Fibroblast of lung (primary cell): ENCODE measurements at regions not wholly inside any gene's neighbourhood (a gene's known extent, or its start where the extent isn't known, plus 50 kb on each side); places are given as distances from the start of the nearest gene placed in this dataset.

Source experiments
- DNase-seq, 2 donors: peaks; one replicate each; pipeline versions ENCODE4 v3.0.0 to v3.0.0-alpha.2; 2010; ENCODE audit warnings: low read depth in 2 of 2
- H2AFZ ChIP-seq: 2 replicates; pipeline ENCODE4 v1.5.1; 2012; ENCODE audit warnings: low read length, control low read depth, inconsistent platforms
- H3K27ac ChIP-seq: 2 replicates; pipeline ENCODE4 v1.5.1; 2011; ENCODE audit warnings: low read length, control low read depth; ENCODE audit not compliant: insufficient read depth
- H3K27me3 ChIP-seq: 2 replicates; pipeline ENCODE4 v1.5.1; 2011; ENCODE audit warnings: mild to moderate bottlenecking, low read length; ENCODE audit not compliant: control insufficient read depth, insufficient read depth
- H3K36me3 ChIP-seq: 2 replicates; pipeline ENCODE4 v1.5.1; 2011; ENCODE audit warnings: low read length; ENCODE audit not compliant: control insufficient read depth, insufficient read depth
- H3K4me1 ChIP-seq: 2 replicates; pipeline ENCODE4 v1.5.1; 2011; ENCODE audit warnings: low read length; ENCODE audit not compliant: control insufficient read depth, insufficient read depth; ENCODE audit errors: extremely low read depth
- H3K4me2 ChIP-seq: 2 replicates; pipeline ENCODE4 v1.5.1; 2011; ENCODE audit warnings: low read length, control low read depth; ENCODE audit not compliant: insufficient read depth; ENCODE audit errors: extremely low read depth
- H3K4me3 ChIP-seq, 4 experiments: fragments of 200-600 bp in 1 of 4; sonication (generic) in 1 of 4; replicated peaks in 1 of 4; 2 replicates each; pipeline ENCODE4 v1.5.1; 2011 to 2016; ENCODE audit warnings: low read length in 4 of 4, low read depth in 3 of 4, mild to moderate bottlenecking in 3 of 4, control low read depth in 2 of 4, inconsistent platforms in 1 of 4, mixed read lengths in 1 of 4; ENCODE audit not compliant: insufficient read depth in 1 of 4; ENCODE audit errors: control extremely low read depth in 1 of 4
- H3K79me2 ChIP-seq: 2 replicates; pipeline ENCODE4 v1.5.1; 2012; ENCODE audit warnings: mild to moderate bottlenecking, low read length, inconsistent platforms; ENCODE audit not compliant: control insufficient read depth, insufficient read depth
- H3K9ac ChIP-seq: 2 replicates; pipeline ENCODE4 v1.5.1; 2011; ENCODE audit warnings: mild to moderate bottlenecking, low read length, control low read depth; ENCODE audit not compliant: insufficient read depth
- H3K9me3 ChIP-seq: 2 replicates; pipeline ENCODE4 v1.5.1; 2012; ENCODE audit warnings: low read depth, low read length; ENCODE audit not compliant: control insufficient read depth, insufficient read depth
- H4K20me1 ChIP-seq: 2 replicates; pipeline ENCODE4 v1.5.1; 2011; ENCODE audit warnings: low read length; ENCODE audit not compliant: control insufficient read depth, insufficient read depth; ENCODE audit errors: extremely low read depth
- EZH2 ChIP-seq: IDR thresholded peaks from 2 replicates; pipeline ENCODE4 v1.5.1; 2012; ENCODE audit warnings: low read length, control low read depth, mild to moderate bottlenecking; ENCODE audit errors: missing control alignments
- TF ChIP-seq, protein P1 (sequence below), 2 donors: IDR thresholded peaks in 1 of 2; conservative IDR thresholded peaks in 1 of 2; 1 replicate in 1 of 2; 2 replicates in 1 of 2; pipeline ENCODE4 v1.5.1; 2011 to 2012; ENCODE audit warnings: low read length in 2 of 2, control low read depth in 1 of 2, inconsistent platforms in 1 of 2, low read depth in 1 of 2, mild to moderate bottlenecking in 1 of 2

DNA sequence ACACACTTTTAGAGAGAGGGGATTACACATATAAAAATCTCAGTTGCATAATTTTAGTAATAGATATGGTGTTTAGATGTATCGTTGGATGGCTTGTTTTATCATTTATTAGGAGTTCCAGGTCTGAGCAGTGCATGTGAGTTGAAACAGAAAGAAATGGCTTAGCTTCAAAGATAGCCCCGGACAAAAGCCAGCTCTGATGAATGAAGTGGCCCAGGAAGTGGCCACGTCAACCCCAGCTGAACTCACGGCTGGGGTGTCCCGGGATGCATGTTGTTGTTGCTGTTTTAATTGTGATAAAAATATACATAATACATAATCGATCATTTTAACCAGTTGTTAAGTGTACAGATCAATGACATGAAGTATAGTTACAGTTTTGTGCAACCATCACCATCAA, 1513.6 kb downstream of the BRD1 start:
- no peak overlapping the region for H3K4me2 ChIP-seq
- H2AFZ ChIP-seq: no peak overlapping the region
- H3K79me2 ChIP-seq: no peaks in the 10 kb centered on the region
- H3K9me3 ChIP-seq: no peaks in the 10 kb centered on the region
- H3K4me1 ChIP-seq: no peaks in the 10 kb centered on the region
- no peaks in the 10 kb centered on the region for H3K27me3 ChIP-seq
- H3K27ac ChIP-seq: no peak overlapping the region
- no peak for DNase-seq
- H3K4me3 ChIP-seq: no peak overlapping the region
- TF ChIP-seq, protein P1, sequence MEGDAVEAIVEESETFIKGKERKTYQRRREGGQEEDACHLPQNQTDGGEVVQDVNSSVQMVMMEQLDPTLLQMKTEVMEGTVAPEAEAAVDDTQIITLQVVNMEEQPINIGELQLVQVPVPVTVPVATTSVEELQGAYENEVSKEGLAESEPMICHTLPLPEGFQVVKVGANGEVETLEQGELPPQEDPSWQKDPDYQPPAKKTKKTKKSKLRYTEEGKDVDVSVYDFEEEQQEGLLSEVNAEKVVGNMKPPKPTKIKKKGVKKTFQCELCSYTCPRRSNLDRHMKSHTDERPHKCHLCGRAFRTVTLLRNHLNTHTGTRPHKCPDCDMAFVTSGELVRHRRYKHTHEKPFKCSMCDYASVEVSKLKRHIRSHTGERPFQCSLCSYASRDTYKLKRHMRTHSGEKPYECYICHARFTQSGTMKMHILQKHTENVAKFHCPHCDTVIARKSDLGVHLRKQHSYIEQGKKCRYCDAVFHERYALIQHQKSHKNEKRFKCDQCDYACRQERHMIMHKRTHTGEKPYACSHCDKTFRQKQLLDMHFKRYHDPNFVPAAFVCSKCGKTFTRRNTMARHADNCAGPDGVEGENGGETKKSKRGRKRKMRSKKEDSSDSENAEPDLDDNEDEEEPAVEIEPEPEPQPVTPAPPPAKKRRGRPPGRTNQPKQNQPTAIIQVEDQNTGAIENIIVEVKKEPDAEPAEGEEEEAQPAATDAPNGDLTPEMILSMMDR (conservative IDR thresholded peaks at IDR 0.05 in 1 of 2, IDR thresholded peaks at IDR 0.05 in 1 of 2; ENCODE audit: low read depth in 1 of 2, low read length in 2 of 2): no peak
- no peak for TF ChIP-seq EZH2
- no peak overlapping the region for H3K9ac ChIP-seq
- no peaks in the 10 kb centered on the region for H4K20me1 ChIP-seq
- H3K36me3 ChIP-seq: no peaks in the 10 kb centered on the region

GRCh38 chr22:48313175-48313830, 1514.4 kb downstream of the BRD1 start:
- Histone ChIP-seq H3K4me3 (no peak overlapping the region), H3K4me2 (no peak overlapping the region), H2AFZ (no peak overlapping the region), H3K4me1 (no peaks in the 10 kb centered on the region), H3K9ac (no peak overlapping the region), H3K79me2 (no peaks in the 10 kb centered on the region), H4K20me1 (no peaks in the 10 kb centered on the region), H3K9me3 (no peaks in the 10 kb centered on the region), H3K27ac (no peak overlapping the region), H3K27me3 (no peaks in the 10 kb centered on the region), H3K36me3 (no peaks in the 10 kb centered on the region)
- DNase-seq: no peak
- TF ChIP-seq, protein P1 (conservative IDR thresholded peaks at IDR 0.05 in 1 of 2, IDR thresholded peaks at IDR 0.05 in 1 of 2; ENCODE audit: low read depth in 1 of 2, low read length in 2 of 2): no peak
- TF ChIP-seq EZH2: no peak

- Histone ChIP-seq H3K9ac (no peak overlapping the region), H4K20me1 (no peaks in the 10 kb centered on the region), H2AFZ (no peak overlapping the region), H3K79me2 (no peaks in the 10 kb centered on the region), H3K4me3 (no peak overlapping the region), H3K36me3 (no peaks in the 10 kb centered on the region), H3K4me2 (no peak overlapping the region), H3K4me1 (no peaks in the 10 kb centered on the region), H3K27me3 (no peaks in the 10 kb centered on the region), H3K27ac (no peak overlapping the region), H3K9me3 (no peaks in the 10 kb centered on the region)
- no peak for DNase-seq
- no peak for TF ChIP-seq EZH2
- TF ChIP-seq, protein P1 (conservative IDR thresholded peaks at IDR 0.05 in 1 of 2, IDR thresholded peaks at IDR 0.05 in 1 of 2; ENCODE audit: low read depth in 1 of 2, low read length in 2 of 2): no peak
Observed at GRCh38 chr22:48310740-48311139, 1516.9 kb downstream of the BRD1 start.
